ENCODE measurements at regions not wholly inside any gene's neighbourhood (a gene's known extent, or its start where the extent isn't known, plus 50 kb on each side); places are given as distances from the start of the nearest gene placed in this dataset.

DNA sequence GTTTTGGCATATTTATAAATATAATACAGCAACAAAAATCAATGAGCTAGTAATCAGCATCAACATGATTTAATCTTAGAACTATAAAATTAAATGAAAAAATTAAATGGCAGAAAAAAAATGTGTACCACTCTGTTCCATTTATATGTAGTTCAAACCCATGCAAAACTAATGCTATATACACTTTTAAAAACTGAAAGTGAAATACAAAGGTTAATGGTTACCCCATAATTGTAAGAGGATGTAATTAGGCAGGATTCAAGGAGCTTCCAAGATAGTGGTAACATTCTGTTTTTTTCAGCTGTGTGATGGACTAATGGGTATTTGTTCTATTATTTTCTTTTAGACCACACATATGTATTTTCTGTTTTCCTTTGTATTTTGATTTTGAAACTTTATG is 492.1 kb downstream of the UTRN start:
- TF ChIP-seq TEAD4 (IDR thresholded peaks at IDR 0.05) = no peak
- no peak for TF ChIP-seq CEBPB (IDR thresholded peaks at IDR 0.05)
- no peak for TF ChIP-seq TCF12 (IDR thresholded peaks at IDR 0.05; ENCODE audit: low read depth)
- no peak for TF ChIP-seq YY1 (IDR thresholded peaks at IDR 0.05; ENCODE audit: low read depth)
- no peak for TF ChIP-seq REST (IDR thresholded peaks at IDR 0.05; ENCODE audit: low read depth)
- TF ChIP-seq RAD21 (IDR thresholded peaks at IDR 0.05; ENCODE audit: low read depth) = no peak
- no peak for TF ChIP-seq EP300 (IDR thresholded peaks at IDR 0.05; ENCODE audit: borderline replicate concordance)
- no peak for TF ChIP-seq EGR1 (IDR thresholded peaks at IDR 0.05)
- TF ChIP-seq CREB1 (IDR thresholded peaks at IDR 0.05; ENCODE audit: low read depth) = no peak
- no peak for TF ChIP-seq NFIC (IDR thresholded peaks at IDR 0.05)
- TF ChIP-seq TAF1 (IDR thresholded peaks at IDR 0.05; ENCODE audit: low read depth) = no peak

DNA sequence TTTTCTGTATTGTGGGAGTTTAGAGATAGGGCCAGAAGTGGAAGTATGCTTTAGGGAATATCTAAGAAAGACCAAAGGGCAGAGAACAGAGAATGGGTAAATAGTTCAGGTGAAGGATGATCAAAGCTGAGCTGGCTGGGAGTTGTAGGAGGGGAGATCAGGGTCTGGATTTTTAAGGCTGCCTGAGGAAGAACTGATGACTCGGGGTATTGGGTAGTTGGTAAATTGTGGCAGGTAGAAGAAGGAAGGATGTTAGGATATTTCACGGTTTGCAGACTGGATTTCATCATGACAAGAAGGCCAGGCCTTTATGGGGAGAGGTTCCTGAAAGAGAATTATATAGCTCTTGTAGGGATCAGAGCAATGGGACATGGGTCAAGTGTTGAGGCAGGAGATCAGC is 492.9 kb downstream of the UTRN start:
- no peak for TF ChIP-seq RAD21 (IDR thresholded peaks at IDR 0.05; ENCODE audit: low read depth)
- TF ChIP-seq NFIC (IDR thresholded peaks at IDR 0.05) = no peak
- no peak for TF ChIP-seq ZBTB7A (IDR thresholded peaks at IDR 0.05; ENCODE audit: low read depth)
- TF ChIP-seq, protein P1, sequence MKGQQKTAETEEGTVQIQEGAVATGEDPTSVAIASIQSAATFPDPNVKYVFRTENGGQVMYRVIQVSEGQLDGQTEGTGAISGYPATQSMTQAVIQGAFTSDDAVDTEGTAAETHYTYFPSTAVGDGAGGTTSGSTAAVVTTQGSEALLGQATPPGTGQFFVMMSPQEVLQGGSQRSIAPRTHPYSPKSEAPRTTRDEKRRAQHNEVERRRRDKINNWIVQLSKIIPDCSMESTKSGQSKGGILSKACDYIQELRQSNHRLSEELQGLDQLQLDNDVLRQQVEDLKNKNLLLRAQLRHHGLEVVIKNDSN (IDR thresholded peaks at IDR 0.05) = no peak
- no peak for TF ChIP-seq TCF12 (IDR thresholded peaks at IDR 0.05; ENCODE audit: low read depth)
- TF ChIP-seq CREB1 (IDR thresholded peaks at IDR 0.05; ENCODE audit: low read depth) = no peak
- TF ChIP-seq REST (IDR thresholded peaks at IDR 0.05; ENCODE audit: low read depth) = no peak
- TF ChIP-seq EGR1 (IDR thresholded peaks at IDR 0.05) = no peak
- no peak for TF ChIP-seq TEAD4 (IDR thresholded peaks at IDR 0.05)
- no peak for TF ChIP-seq CEBPB (IDR thresholded peaks at IDR 0.05)
- TF ChIP-seq, protein P2, sequence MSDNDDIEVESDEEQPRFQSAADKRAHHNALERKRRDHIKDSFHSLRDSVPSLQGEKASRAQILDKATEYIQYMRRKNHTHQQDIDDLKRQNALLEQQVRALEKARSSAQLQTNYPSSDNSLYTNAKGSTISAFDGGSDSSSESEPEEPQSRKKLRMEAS (IDR thresholded peaks at IDR 0.05) = no peak
- no peak for TF ChIP-seq FOXM1 (IDR thresholded peaks at IDR 0.05; ENCODE audit: borderline replicate concordance, low read depth)
- no peak for TF ChIP-seq YY1 (IDR thresholded peaks at IDR 0.05; ENCODE audit: low read depth)

DNA sequence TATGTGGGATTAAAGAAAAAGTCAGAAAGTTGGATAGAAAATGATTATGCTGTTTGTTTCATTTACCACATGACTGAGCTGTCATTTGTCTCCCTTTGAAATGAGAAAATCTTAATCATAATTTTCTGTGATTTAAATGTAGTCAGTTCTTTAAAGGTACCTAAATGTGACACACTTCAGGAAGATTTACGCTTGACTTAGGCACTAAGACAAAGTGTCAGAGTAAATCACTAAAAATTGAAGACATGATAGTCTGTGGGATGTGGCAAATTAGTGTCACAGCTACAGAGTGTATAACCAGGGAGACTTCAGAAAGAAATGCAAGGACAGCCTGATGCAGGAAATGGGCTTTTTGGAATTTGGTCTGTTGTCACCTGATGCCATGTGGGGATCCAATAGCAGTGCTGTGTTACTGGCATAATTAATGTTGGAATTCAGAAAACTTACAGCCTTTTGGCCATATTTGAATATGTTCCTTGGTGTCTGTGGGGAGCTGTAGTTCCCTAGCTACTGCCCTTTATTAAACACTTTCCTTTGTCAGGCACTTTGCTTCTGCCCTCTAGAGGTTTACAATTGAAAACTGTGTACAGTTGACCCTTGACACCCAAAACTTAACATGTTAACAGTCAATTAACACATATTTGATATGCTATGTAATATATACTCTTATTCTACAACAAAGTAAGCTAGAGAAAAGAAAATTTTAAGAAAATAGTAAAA is 493.8 kb downstream of the UTRN start:
- no peak for TF ChIP-seq TCF12 (IDR thresholded peaks at IDR 0.05; ENCODE audit: low read depth)
- TF ChIP-seq, protein P2 (IDR thresholded peaks at IDR 0.05) = no peak
- TF ChIP-seq EP300 (IDR thresholded peaks at IDR 0.05; ENCODE audit: borderline replicate concordance) = no peak
- TF ChIP-seq EGR1 (IDR thresholded peaks at IDR 0.05) = no peak
- no peak for TF ChIP-seq ZBTB7A (IDR thresholded peaks at IDR 0.05; ENCODE audit: low read depth)
- no peak for TF ChIP-seq YY1 (IDR thresholded peaks at IDR 0.05; ENCODE audit: low read depth)
- peak; percentile 30; the same call in 1 of the 2 replicates for TF ChIP-seq RAD21 (IDR thresholded peaks at IDR 0.05; ENCODE audit: low read depth)

DNA sequence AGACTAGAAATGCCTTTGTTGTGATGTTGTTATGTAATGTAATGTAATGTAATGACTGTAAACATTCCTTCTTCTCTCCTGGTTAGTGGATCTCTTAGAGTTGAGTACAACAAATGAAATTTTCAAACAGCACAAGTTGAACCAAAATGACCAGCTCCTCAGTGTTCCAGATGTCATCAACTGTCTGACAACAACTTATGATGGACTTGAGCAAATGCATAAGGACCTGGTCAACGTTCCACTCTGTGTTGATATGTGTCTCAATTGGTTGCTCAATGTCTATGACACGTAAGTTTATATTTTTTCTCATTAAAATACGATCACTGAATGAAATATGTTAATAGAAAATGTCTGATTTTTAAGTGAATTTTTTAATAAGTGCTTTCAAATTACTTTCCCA is 496.7 kb downstream of the UTRN start:
- no peak for TF ChIP-seq YY1 (IDR thresholded peaks at IDR 0.05; ENCODE audit: low read depth)
- TF ChIP-seq, protein P2 (IDR thresholded peaks at IDR 0.05) = no peak

GRCh38 chr6:144782634-144783033 is 497.5 kb downstream of the UTRN start:
- no peak for TF ChIP-seq NFIC (IDR thresholded peaks at IDR 0.05)
- no peak for TF ChIP-seq EP300 (IDR thresholded peaks at IDR 0.05; ENCODE audit: borderline replicate concordance)
- no peak for TF ChIP-seq EGR1 (IDR thresholded peaks at IDR 0.05)
- TF ChIP-seq FOXM1 (IDR thresholded peaks at IDR 0.05; ENCODE audit: borderline replicate concordance, low read depth) = no peak
- no peak for TF ChIP-seq TCF12 (IDR thresholded peaks at IDR 0.05; ENCODE audit: low read depth)
- TF ChIP-seq REST (IDR thresholded peaks at IDR 0.05; ENCODE audit: low read depth) = no peak
- TF ChIP-seq CREB1 (IDR thresholded peaks at IDR 0.05; ENCODE audit: low read depth) = no peak
- TF ChIP-seq CEBPB (IDR thresholded peaks at IDR 0.05) = no peak
- TF ChIP-seq, protein P1 (IDR thresholded peaks at IDR 0.05) = no peak
- TF ChIP-seq TEAD4 (IDR thresholded peaks at IDR 0.05) = no peak
- TF ChIP-seq, protein P2 (IDR thresholded peaks at IDR 0.05) = no peak
- no peak for TF ChIP-seq YY1 (IDR thresholded peaks at IDR 0.05; ENCODE audit: low read depth)
- TF ChIP-seq ZBTB7A (IDR thresholded peaks at IDR 0.05; ENCODE audit: low read depth) = no peak
- TF ChIP-seq TAF1 (IDR thresholded peaks at IDR 0.05; ENCODE audit: low read depth) = no peak
- no peak for TF ChIP-seq RAD21 (IDR thresholded peaks at IDR 0.05; ENCODE audit: low read depth)
